ENCODE measurements at regions not wholly inside any gene's neighbourhood (a gene's known extent, or its start where the extent isn't known, plus 50 kb on each side); places are given as distances from the start of the nearest gene placed in this dataset.

GRCh38 chr12:38384816-38385378 is 68.3 kb downstream of the ALG10B start:
- Histone ChIP-seq H3K27ac (no peak overlapping the region), H3K4me3 (no peak overlapping the region), H3K4me1 (replicated peaks in 1 of 2) (no peaks in the 10 kb centered on the region)
- ATAC-seq (replicated peaks in 6 of 8): no peak
- in situ Hi-C loops (cut with MboI; ENCODE audit: low pct_unique_long_range_greater_than_20kb in 2 of 9, low sequenced_read_pairs in 9 of 9, unreplicated experiment in 9 of 9): no loop called here
- WGBS, 10 experiments: 14 to 100% (median 43%) methylated on average over 1 to 6 of the region's 9 CpGs; no CpG with 5 or more reads in 3 of the 10 experiments

GRCh38 chr12:38385486-38385885 is 68.9 kb downstream of the ALG10B start:
- in situ Hi-C loops (cut with MboI; ENCODE audit: low pct_unique_long_range_greater_than_20kb in 2 of 9, low sequenced_read_pairs in 9 of 9, unreplicated experiment in 9 of 9): no loop called here
- ATAC-seq (replicated peaks in 6 of 8): no peak

GRCh38 chr12:38386205-38386985 is 69.8 kb downstream of the ALG10B start:
- WGBS, 10 experiments: 0 to 90% (median 81%) methylated on average over 3 to 4 of the region's 4 CpGs
- Histone ChIP-seq H3K4me3 (no peak overlapping the region), H3K27ac (no peak overlapping the region), H3K4me1 (replicated peaks in 1 of 2) (no peaks in the 10 kb centered on the region)
- peak in 1 of 8 experiments; percentile 47 for ATAC-seq (replicated peaks in 6 of 8)
- in situ Hi-C loops (cut with MboI; ENCODE audit: low pct_unique_long_range_greater_than_20kb in 2 of 9, low sequenced_read_pairs in 9 of 9, unreplicated experiment in 9 of 9): no loop called here

More at GRCh38 chr12:38385486-38385885, 68.9 kb downstream of the ALG10B start:
- Histone ChIP-seq H3K27ac (no peak overlapping the region), H3K4me1 (replicated peaks in 1 of 2) (no peaks in the 10 kb centered on the region), H3K4me3 (no peak overlapping the region)
- 20 to 100% (median 79%) methylated on average over 1 of the region's 1 CpG; no CpG with 5 or more reads in 6 of the 10 experiments for WGBS, 10 experiments

GRCh38 chr12:38389614-38390013 is 73.0 kb downstream of the ALG10B start:
- in situ Hi-C loops (cut with MboI; ENCODE audit: low pct_unique_long_range_greater_than_20kb in 2 of 9, low sequenced_read_pairs in 9 of 9, unreplicated experiment in 9 of 9): no loop called here
- Histone ChIP-seq H3K27ac (no peak overlapping the region), H3K4me1 (replicated peaks in 1 of 2) (no peaks in the 10 kb centered on the region), H3K4me3 (no peak overlapping the region)
- ATAC-seq (replicated peaks in 6 of 8): no peak

GRCh38 chr12:38391007-38391406 is 74.4 kb downstream of the ALG10B start:
- peak in 1 of 8 experiments; percentile 75 for ATAC-seq (replicated peaks in 6 of 8)
- Histone ChIP-seq H3K27ac (no peak overlapping the region), H3K4me3 (no peak overlapping the region), H3K4me1 (replicated peaks in 1 of 2) (no peaks in the 10 kb centered on the region)
- in situ Hi-C loops (cut with MboI; ENCODE audit: low pct_unique_long_range_greater_than_20kb in 2 of 9, low sequenced_read_pairs in 9 of 9, unreplicated experiment in 9 of 9): no loop called here
- 0 to 93% (median 0%) methylated on average over 1 of the region's 1 CpG; no CpG with 5 or more reads in 4 of the 10 experiments for WGBS, 10 experiments

GRCh38 chr12:38392554-38393144 is 76.1 kb downstream of the ALG10B start:
- Histone ChIP-seq H3K27ac (no peak overlapping the region), H3K4me3 (no peak overlapping the region), H3K4me1 (replicated peaks in 1 of 2) (no peaks in the 10 kb centered on the region)
- 0 to 100% (median 81%) methylated on average over 1 to 5 of the region's 5 CpGs for WGBS, 10 experiments
- in situ Hi-C loops (cut with MboI; ENCODE audit: low pct_unique_long_range_greater_than_20kb in 2 of 9, low sequenced_read_pairs in 9 of 9, unreplicated experiment in 9 of 9): no loop called here
- peak in 1 of 8 experiments; percentile 89 for ATAC-seq (replicated peaks in 6 of 8)

GRCh38 chr12:38399711-38400206 is 83.2 kb downstream of the ALG10B start:
- Histone ChIP-seq H3K4me1 (replicated peaks in 1 of 2) (no peaks in the 10 kb centered on the region), H3K27ac (no peak overlapping the region), H3K4me3 (no peak overlapping the region)
- peak in 3 of 8 experiments; percentile 35 to 51 (median 39) for ATAC-seq (replicated peaks in 6 of 8)
- 0 to 90% (median 38%) methylated on average over 1 to 2 of the region's 2 CpGs; no CpG with 5 or more reads in 1 of the 10 experiments for WGBS, 10 experiments
- in situ Hi-C loops (cut with MboI; ENCODE audit: low pct_unique_long_range_greater_than_20kb in 2 of 9, low sequenced_read_pairs in 9 of 9, unreplicated experiment in 9 of 9): no loop called here

- H3K4me3 ChIP-seq: no peak overlapping the region
- in situ Hi-C loops (cut with MboI; ENCODE audit: low pct_unique_long_range_greater_than_20kb in 2 of 9, low sequenced_read_pairs in 9 of 9, unreplicated experiment in 9 of 9): no loop called here
- no peak overlapping the region for H3K27ac ChIP-seq
- no peak for ATAC-seq (replicated peaks in 6 of 8)
- H3K4me1 ChIP-seq (replicated peaks in 1 of 2): no peaks in the 10 kb centered on the region
Observed at GRCh38 chr12:38402811-38403210, 86.2 kb downstream of the ALG10B start.

GRCh38 chr12:38409511-38409910 is 92.9 kb downstream of the ALG10B start:
- WGBS, 10 experiments: 0 to 80% (median 50%) methylated on average over 1 of the region's 1 CpG; no CpG with 5 or more reads in 3 of the 10 experiments
- no peak for ATAC-seq (replicated peaks in 6 of 8)
- in situ Hi-C loops (cut with MboI; ENCODE audit: low pct_unique_long_range_greater_than_20kb in 2 of 9, low sequenced_read_pairs in 9 of 9, unreplicated experiment in 9 of 9): no loop called here
- no peak overlapping the region for H3K27ac ChIP-seq
- H3K4me3 ChIP-seq: no peak overlapping the region
- H3K4me1 ChIP-seq (replicated peaks in 1 of 2): no peaks in the 10 kb centered on the region

- peak in 1 of 8 experiments; percentile 24 for ATAC-seq (replicated peaks in 6 of 8)
- 0 to 54% (median 20%) methylated on average over 1 to 2 of the region's 2 CpGs for WGBS, 10 experiments
- H3K4me3 ChIP-seq: no peak overlapping the region
- H3K27ac ChIP-seq: no peak overlapping the region
- in situ Hi-C loops (cut with MboI; ENCODE audit: low pct_unique_long_range_greater_than_20kb in 2 of 9, low sequenced_read_pairs in 9 of 9, unreplicated experiment in 9 of 9): no loop called here
- H3K4me1 ChIP-seq (replicated peaks in 1 of 2): no peaks in the 10 kb centered on the region
Observed at GRCh38 chr12:38411426-38411825, 94.9 kb downstream of the ALG10B start.

GRCh38 chr12:38411946-38412345 is 95.4 kb downstream of the ALG10B start:
- Histone ChIP-seq H3K4me3 (no peak overlapping the region), H3K27ac (no peak overlapping the region), H3K4me1 (replicated peaks in 1 of 2) (no peaks in the 10 kb centered on the region)
- no peak for ATAC-seq (replicated peaks in 6 of 8)
- in situ Hi-C loops (cut with MboI; ENCODE audit: low pct_unique_long_range_greater_than_20kb in 2 of 9, low sequenced_read_pairs in 9 of 9, unreplicated experiment in 9 of 9): no loop called here

GRCh38 chr12:38417101-38417500 is 100.5 kb downstream of the ALG10B start:
- Histone ChIP-seq H3K4me3 (no peak overlapping the region), H3K27ac (no peak overlapping the region), H3K4me1 (replicated peaks in 1 of 2) (no peaks in the 10 kb centered on the region)
- WGBS, 10 experiments: 0 to 100% (median 0%) methylated on average over 1 of the region's 1 CpG; no CpG with 5 or more reads in 7 of the 10 experiments
- no peak for ATAC-seq (replicated peaks in 6 of 8)
- in situ Hi-C loops (cut with MboI; ENCODE audit: low pct_unique_long_range_greater_than_20kb in 2 of 9, low sequenced_read_pairs in 9 of 9, unreplicated experiment in 9 of 9): no loop called here

- in situ Hi-C loops (cut with MboI; ENCODE audit: low pct_unique_long_range_greater_than_20kb in 2 of 9, low sequenced_read_pairs in 9 of 9, unreplicated experiment in 9 of 9): no loop called here
- no peaks in the 10 kb centered on the region for H3K4me1 ChIP-seq (replicated peaks in 1 of 2)
- 0 to 100% (median 33%) methylated on average over 1 of the region's 1 CpG; no CpG with 5 or more reads in 7 of the 10 experiments for WGBS, 10 experiments
- ATAC-seq (replicated peaks in 6 of 8): no peak
- H3K4me3 ChIP-seq: no peak overlapping the region
- no peak overlapping the region for H3K27ac ChIP-seq
Observed at GRCh38 chr12:38424436-38424835, 107.9 kb downstream of the ALG10B start.
